ENCODE measurements at regions not wholly inside any gene's neighbourhood (a gene's known extent, or its start where the extent isn't known, plus 50 kb on each side); places are given as distances from the start of the nearest gene placed in this dataset.

DNA sequence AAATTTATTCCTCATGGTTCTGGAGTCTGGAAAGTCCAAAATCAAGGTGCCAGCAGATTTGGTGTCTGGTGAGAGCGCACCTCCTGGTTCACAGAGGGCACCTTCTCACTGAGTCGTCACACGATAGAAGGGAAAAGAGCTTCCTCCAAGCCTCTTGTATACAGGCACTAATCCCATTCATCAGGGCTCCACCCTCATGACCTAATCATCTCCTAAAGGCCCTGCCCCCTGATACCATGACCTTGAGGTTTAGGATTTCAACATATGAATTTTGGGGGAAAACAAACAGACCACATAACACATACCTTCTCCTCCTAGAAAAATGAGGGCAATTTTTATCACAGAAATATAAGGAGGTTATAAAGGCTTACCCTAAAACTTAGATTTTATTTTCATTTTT lies 88.0 kb upstream of the NFIA start:
- Histone ChIP-seq H3K4me1 (ENCODE audit: control insufficient read depth in 4 of 4, insufficient read depth in 4 of 4, low read length in 3 of 4) (no peaks in the 10 kb centered on the region), H3K27me3 (ENCODE audit: control insufficient read depth in 4 of 4, insufficient read depth in 4 of 4, low read length in 3 of 4) (no peaks in the 10 kb centered on the region), H3K27ac (ENCODE audit: low read depth in 1 of 2, low read length in 2 of 2) (no peak overlapping the region), H3K9me3 (ENCODE audit: control insufficient read depth in 4 of 4, low read length in 3 of 4) (no peaks in the 10 kb centered on the region), H3K4me3 (ENCODE audit: low read depth in 1 of 3, low read length in 3 of 3) (no peak overlapping the region), H3K36me3 (ENCODE audit: control insufficient read depth in 4 of 4, insufficient read depth in 3 of 4, low read depth in 1 of 4, low read length in 3 of 4) (no peaks in the 10 kb centered on the region), H3K9ac (ENCODE audit: low read depth in 1 of 2, low read length in 2 of 2) (no peak overlapping the region)
- no peak for TF ChIP-seq YY1 (IDR thresholded peaks at IDR 0.05)
- TF ChIP-seq, protein P1, sequence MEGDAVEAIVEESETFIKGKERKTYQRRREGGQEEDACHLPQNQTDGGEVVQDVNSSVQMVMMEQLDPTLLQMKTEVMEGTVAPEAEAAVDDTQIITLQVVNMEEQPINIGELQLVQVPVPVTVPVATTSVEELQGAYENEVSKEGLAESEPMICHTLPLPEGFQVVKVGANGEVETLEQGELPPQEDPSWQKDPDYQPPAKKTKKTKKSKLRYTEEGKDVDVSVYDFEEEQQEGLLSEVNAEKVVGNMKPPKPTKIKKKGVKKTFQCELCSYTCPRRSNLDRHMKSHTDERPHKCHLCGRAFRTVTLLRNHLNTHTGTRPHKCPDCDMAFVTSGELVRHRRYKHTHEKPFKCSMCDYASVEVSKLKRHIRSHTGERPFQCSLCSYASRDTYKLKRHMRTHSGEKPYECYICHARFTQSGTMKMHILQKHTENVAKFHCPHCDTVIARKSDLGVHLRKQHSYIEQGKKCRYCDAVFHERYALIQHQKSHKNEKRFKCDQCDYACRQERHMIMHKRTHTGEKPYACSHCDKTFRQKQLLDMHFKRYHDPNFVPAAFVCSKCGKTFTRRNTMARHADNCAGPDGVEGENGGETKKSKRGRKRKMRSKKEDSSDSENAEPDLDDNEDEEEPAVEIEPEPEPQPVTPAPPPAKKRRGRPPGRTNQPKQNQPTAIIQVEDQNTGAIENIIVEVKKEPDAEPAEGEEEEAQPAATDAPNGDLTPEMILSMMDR (IDR thresholded peaks at IDR 0.05; ENCODE audit: low read depth, low read length, missing input control): no peak
- TF ChIP-seq, protein P2, sequence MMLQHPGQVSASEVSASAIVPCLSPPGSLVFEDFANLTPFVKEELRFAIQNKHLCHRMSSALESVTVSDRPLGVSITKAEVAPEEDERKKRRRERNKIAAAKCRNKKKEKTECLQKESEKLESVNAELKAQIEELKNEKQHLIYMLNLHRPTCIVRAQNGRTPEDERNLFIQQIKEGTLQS (IDR thresholded peaks at IDR 0.05): no peak
- no peak for TF ChIP-seq GABPA (IDR thresholded peaks at IDR 0.05 in 1 of 2, conservative IDR thresholded peaks at IDR 0.05 in 1 of 2)
- no peak for TF ChIP-seq HNF4G (IDR thresholded peaks at IDR 0.05)
- TF ChIP-seq JUND (IDR thresholded peaks at IDR 0.05): no peak
- TF ChIP-seq, protein P3, sequence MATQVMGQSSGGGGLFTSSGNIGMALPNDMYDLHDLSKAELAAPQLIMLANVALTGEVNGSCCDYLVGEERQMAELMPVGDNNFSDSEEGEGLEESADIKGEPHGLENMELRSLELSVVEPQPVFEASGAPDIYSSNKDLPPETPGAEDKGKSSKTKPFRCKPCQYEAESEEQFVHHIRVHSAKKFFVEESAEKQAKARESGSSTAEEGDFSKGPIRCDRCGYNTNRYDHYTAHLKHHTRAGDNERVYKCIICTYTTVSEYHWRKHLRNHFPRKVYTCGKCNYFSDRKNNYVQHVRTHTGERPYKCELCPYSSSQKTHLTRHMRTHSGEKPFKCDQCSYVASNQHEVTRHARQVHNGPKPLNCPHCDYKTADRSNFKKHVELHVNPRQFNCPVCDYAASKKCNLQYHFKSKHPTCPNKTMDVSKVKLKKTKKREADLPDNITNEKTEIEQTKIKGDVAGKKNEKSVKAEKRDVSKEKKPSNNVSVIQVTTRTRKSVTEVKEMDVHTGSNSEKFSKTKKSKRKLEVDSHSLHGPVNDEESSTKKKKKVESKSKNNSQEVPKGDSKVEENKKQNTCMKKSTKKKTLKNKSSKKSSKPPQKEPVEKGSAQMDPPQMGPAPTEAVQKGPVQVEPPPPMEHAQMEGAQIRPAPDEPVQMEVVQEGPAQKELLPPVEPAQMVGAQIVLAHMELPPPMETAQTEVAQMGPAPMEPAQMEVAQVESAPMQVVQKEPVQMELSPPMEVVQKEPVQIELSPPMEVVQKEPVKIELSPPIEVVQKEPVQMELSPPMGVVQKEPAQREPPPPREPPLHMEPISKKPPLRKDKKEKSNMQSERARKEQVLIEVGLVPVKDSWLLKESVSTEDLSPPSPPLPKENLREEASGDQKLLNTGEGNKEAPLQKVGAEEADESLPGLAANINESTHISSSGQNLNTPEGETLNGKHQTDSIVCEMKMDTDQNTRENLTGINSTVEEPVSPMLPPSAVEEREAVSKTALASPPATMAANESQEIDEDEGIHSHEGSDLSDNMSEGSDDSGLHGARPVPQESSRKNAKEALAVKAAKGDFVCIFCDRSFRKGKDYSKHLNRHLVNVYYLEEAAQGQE (IDR thresholded peaks at IDR 0.05): no peak
- no peak for TF ChIP-seq HNF4A (conservative IDR thresholded peaks at IDR 0.05)
- no peak for TF ChIP-seq FOXA2 (IDR thresholded peaks at IDR 0.05)
- TF ChIP-seq, protein P4, sequence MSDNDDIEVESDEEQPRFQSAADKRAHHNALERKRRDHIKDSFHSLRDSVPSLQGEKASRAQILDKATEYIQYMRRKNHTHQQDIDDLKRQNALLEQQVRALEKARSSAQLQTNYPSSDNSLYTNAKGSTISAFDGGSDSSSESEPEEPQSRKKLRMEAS (IDR thresholded peaks at IDR 0.05): no peak
- TF ChIP-seq, protein P5, sequence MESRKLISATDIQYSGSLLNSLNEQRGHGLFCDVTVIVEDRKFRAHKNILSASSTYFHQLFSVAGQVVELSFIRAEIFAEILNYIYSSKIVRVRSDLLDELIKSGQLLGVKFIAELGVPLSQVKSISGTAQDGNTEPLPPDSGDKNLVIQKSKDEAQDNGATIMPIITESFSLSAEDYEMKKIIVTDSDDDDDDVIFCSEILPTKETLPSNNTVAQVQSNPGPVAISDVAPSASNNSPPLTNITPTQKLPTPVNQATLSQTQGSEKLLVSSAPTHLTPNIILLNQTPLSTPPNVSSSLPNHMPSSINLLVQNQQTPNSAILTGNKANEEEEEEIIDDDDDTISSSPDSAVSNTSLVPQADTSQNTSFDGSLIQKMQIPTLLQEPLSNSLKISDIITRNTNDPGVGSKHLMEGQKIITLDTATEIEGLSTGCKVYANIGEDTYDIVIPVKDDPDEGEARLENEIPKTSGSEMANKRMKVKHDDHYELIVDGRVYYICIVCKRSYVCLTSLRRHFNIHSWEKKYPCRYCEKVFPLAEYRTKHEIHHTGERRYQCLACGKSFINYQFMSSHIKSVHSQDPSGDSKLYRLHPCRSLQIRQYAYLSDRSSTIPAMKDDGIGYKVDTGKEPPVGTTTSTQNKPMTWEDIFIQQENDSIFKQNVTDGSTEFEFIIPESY (IDR thresholded peaks at IDR 0.05): no peak
- no peak for TF ChIP-seq SP1 (IDR thresholded peaks at IDR 0.05)
- no peak for TF ChIP-seq TAF1 (conservative IDR thresholded peaks at IDR 0.05)
- TF ChIP-seq RXRA (IDR thresholded peaks at IDR 0.05): no peak
- no peak for TF ChIP-seq FOXA1 (IDR thresholded peaks at IDR 0.05)
- no peak for TF ChIP-seq EGR1 (IDR thresholded peaks at IDR 0.05; ENCODE audit: low read depth in 2 of 2)
- no peak for TF ChIP-seq RAD21 (IDR thresholded peaks at IDR 0.05)
- WGBS: 92% methylated on average over 3 of the region's 3 CpGs
- no peak for DNase-seq (ENCODE audit: low spot score)

DNA sequence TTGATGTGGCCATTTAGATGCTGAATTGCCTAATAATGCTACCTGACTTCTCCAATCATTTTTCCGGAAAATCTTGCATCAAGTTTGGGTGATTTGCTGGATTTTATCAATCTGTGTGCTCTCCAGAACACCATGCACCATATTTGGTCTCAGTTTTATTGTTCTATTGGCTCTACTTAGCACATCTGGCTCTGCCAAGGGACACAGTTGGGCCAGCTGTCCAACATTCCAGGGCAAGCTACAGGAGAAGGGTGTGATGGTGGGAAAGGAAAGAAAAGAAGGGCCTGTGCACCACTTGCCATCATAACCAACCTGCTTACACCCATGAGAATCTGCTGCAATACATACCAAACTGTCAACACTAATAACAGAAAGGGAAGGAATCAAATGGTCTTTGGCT lies 90.2 kb upstream of the NFIA start:
- DNase-seq (ENCODE audit: low spot score): no peak
- H3K9ac ChIP-seq (ENCODE audit: low read depth in 1 of 2, low read length in 2 of 2): no peak overlapping the region
- no peak overlapping the region for H3K27ac ChIP-seq (ENCODE audit: low read depth in 1 of 2, low read length in 2 of 2)
- H3K9me3 ChIP-seq (ENCODE audit: control insufficient read depth in 4 of 4, low read length in 3 of 4): no peaks in the 10 kb centered on the region
- no peaks in the 10 kb centered on the region for H3K36me3 ChIP-seq (ENCODE audit: control insufficient read depth in 4 of 4, insufficient read depth in 3 of 4, low read depth in 1 of 4, low read length in 3 of 4)
- H3K4me1 ChIP-seq (ENCODE audit: control insufficient read depth in 4 of 4, insufficient read depth in 4 of 4, low read length in 3 of 4): no peaks in the 10 kb centered on the region
- H3K27me3 ChIP-seq (ENCODE audit: control insufficient read depth in 4 of 4, insufficient read depth in 4 of 4, low read length in 3 of 4): no peaks in the 10 kb centered on the region
- 97% methylated on average over 1 of the region's 1 CpG for WGBS
- no peak overlapping the region for H3K4me3 ChIP-seq (ENCODE audit: low read depth in 1 of 3, low read length in 3 of 3)
- TF ChIP-seq, protein P3 (IDR thresholded peaks at IDR 0.05): no peak
- no peak for TF ChIP-seq FOXA2 (IDR thresholded peaks at IDR 0.05)
- TF ChIP-seq HNF4A (conservative IDR thresholded peaks at IDR 0.05): no peak
- no peak for TF ChIP-seq SP1 (IDR thresholded peaks at IDR 0.05)
- TF ChIP-seq, protein P5 (IDR thresholded peaks at IDR 0.05): no peak
- TF ChIP-seq NR2F2 (IDR thresholded peaks at IDR 0.05): no peak
- no peak for TF ChIP-seq JUND (IDR thresholded peaks at IDR 0.05)
- no peak for TF ChIP-seq HNF4G (IDR thresholded peaks at IDR 0.05)
- no peak for TF ChIP-seq TAF1 (conservative IDR thresholded peaks at IDR 0.05)
